ENCODE measurements at regions not wholly inside any gene's neighbourhood (a gene's known extent, or its start where the extent isn't known, plus 50 kb on each side); places are given as distances from the start of the nearest gene placed in this dataset.

GRCh38 chr20:22752324-22752723 is 168.0 kb upstream of the FOXA2 start:
- H3K4me1 ChIP-seq (ENCODE audit: control insufficient read depth, extremely low read depth, insufficient read depth, low read length), result no peaks in the 10 kb centered on the region
- TF ChIP-seq EZH2 (IDR thresholded peaks at IDR 0.05; ENCODE audit: low read length, missing control alignments), result no peak
- TF ChIP-seq, protein P1, sequence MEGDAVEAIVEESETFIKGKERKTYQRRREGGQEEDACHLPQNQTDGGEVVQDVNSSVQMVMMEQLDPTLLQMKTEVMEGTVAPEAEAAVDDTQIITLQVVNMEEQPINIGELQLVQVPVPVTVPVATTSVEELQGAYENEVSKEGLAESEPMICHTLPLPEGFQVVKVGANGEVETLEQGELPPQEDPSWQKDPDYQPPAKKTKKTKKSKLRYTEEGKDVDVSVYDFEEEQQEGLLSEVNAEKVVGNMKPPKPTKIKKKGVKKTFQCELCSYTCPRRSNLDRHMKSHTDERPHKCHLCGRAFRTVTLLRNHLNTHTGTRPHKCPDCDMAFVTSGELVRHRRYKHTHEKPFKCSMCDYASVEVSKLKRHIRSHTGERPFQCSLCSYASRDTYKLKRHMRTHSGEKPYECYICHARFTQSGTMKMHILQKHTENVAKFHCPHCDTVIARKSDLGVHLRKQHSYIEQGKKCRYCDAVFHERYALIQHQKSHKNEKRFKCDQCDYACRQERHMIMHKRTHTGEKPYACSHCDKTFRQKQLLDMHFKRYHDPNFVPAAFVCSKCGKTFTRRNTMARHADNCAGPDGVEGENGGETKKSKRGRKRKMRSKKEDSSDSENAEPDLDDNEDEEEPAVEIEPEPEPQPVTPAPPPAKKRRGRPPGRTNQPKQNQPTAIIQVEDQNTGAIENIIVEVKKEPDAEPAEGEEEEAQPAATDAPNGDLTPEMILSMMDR (conservative IDR thresholded peaks at IDR 0.05 in 1 of 2, IDR thresholded peaks at IDR 0.05 in 1 of 2; ENCODE audit: low read depth in 1 of 2, low read length in 2 of 2), result no peak
- no peak overlapping the region for H2AFZ ChIP-seq (ENCODE audit: low read length)
- no peaks in the 10 kb centered on the region for H3K27me3 ChIP-seq (ENCODE audit: control insufficient read depth, insufficient read depth, low read length)
- no peak overlapping the region for H3K27ac ChIP-seq (ENCODE audit: insufficient read depth, low read length)
- no peaks in the 10 kb centered on the region for H3K9me3 ChIP-seq (ENCODE audit: control insufficient read depth, insufficient read depth, low read depth, low read length)
- no peaks in the 10 kb centered on the region for H3K36me3 ChIP-seq (ENCODE audit: control insufficient read depth, insufficient read depth, low read length)
- no peaks in the 10 kb centered on the region for H3K79me2 ChIP-seq (ENCODE audit: control insufficient read depth, insufficient read depth, low read length)
- no peaks in the 10 kb centered on the region for H4K20me1 ChIP-seq (ENCODE audit: control insufficient read depth, extremely low read depth, insufficient read depth, low read length)
- no peak overlapping the region for H3K4me3 ChIP-seq (replicated peaks in 1 of 4; ENCODE audit: control extremely low read depth in 1 of 4, insufficient read depth in 1 of 4, low read depth in 3 of 4, low read length in 4 of 4)
- H3K4me2 ChIP-seq (ENCODE audit: extremely low read depth, insufficient read depth, low read length), result no peak overlapping the region
- no peak overlapping the region for H3K9ac ChIP-seq (ENCODE audit: insufficient read depth, low read length)
- DNase-seq (ENCODE audit: low read depth in 2 of 2), result no peak

DNA sequence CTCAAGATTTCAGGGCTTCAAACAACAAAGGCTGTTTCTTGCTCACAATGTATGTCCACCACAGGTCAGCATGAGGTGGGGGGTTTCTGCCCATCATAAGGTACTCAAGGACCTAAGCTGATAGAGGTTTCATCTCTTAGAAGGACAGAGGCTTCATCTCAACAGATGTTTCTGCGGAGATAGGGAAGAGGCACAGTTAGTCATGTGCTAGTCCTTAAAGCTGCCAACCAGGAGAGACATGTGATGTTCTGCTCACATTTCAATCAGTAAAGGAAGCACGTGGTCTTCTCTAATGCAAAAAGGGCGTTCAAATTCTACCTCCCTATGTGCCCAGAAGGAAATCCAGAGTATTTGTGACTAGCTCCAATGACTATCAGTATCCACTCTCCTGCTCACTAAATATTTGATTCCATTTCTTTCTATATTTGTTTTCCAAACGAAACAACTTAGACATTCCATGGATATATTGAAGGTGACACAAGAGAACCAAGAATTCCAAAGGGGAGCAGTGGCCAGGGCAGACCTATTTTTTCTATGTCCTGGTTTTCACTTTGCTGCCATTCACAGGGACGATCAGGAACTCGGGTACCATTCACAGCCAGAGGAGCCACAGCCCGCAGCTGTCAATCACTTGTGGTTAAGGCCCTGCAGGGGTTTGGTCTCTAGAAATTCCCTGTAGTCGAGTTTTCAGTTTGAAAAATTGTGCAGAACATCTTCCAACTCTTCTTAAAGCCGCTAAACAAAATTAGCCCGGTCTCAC is 173.2 kb upstream of the FOXA2 start:
- no peak overlapping the region for H3K4me2 ChIP-seq (ENCODE audit: extremely low read depth, insufficient read depth, low read length)

DNA sequence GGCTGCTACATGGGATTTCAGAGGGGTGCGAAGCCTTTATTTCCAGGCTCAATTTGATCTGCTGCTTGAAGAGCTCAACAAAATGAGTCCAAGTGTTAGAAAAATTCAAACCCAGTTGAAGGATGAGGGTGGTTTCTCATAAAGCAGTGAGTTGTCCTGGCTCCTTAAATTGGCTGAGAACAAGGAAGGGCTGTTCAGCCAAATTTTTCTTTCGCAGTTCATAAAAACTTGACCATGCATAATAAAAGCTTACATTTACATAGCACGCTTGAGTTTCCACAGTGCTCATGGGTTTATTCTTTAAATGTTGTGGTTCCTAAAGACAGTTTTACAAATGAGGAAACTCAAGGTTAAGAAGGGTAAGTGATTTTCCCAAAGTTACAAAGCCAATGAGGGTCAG is 174.4 kb upstream of the FOXA2 start:
- H3K4me3 ChIP-seq (replicated peaks in 1 of 4; ENCODE audit: control extremely low read depth in 1 of 4, insufficient read depth in 1 of 4, low read depth in 3 of 4, low read length in 4 of 4), result no peak overlapping the region
- H3K79me2 ChIP-seq (ENCODE audit: control insufficient read depth, insufficient read depth, low read length), result no peaks in the 10 kb centered on the region
- no peak for DNase-seq (ENCODE audit: low read depth in 2 of 2)
- H3K9ac ChIP-seq (ENCODE audit: insufficient read depth, low read length), result no peak overlapping the region
- no peaks in the 10 kb centered on the region for H4K20me1 ChIP-seq (ENCODE audit: control insufficient read depth, extremely low read depth, insufficient read depth, low read length)
- H3K4me1 ChIP-seq (ENCODE audit: control insufficient read depth, extremely low read depth, insufficient read depth, low read length), result no peaks in the 10 kb centered on the region
- no peaks in the 10 kb centered on the region for H3K36me3 ChIP-seq (ENCODE audit: control insufficient read depth, insufficient read depth, low read length)
- no peak for TF ChIP-seq EZH2 (IDR thresholded peaks at IDR 0.05; ENCODE audit: low read length, missing control alignments)
- TF ChIP-seq, protein P1 (conservative IDR thresholded peaks at IDR 0.05 in 1 of 2, IDR thresholded peaks at IDR 0.05 in 1 of 2; ENCODE audit: low read depth in 1 of 2, low read length in 2 of 2), result no peak
- no peaks in the 10 kb centered on the region for H3K9me3 ChIP-seq (ENCODE audit: control insufficient read depth, insufficient read depth, low read depth, low read length)
- no peaks in the 10 kb centered on the region for H3K27me3 ChIP-seq (ENCODE audit: control insufficient read depth, insufficient read depth, low read length)
- H3K4me2 ChIP-seq (ENCODE audit: extremely low read depth, insufficient read depth, low read length), result no peak overlapping the region
- H3K27ac ChIP-seq (ENCODE audit: insufficient read depth, low read length), result no peak overlapping the region
- no peak overlapping the region for H2AFZ ChIP-seq (ENCODE audit: low read length)

More for the DNA sequence above, 173.2 kb upstream of the FOXA2 start:
- H3K27me3 ChIP-seq (ENCODE audit: control insufficient read depth, insufficient read depth, low read length), result no peaks in the 10 kb centered on the region
- H4K20me1 ChIP-seq (ENCODE audit: control insufficient read depth, extremely low read depth, insufficient read depth, low read length), result no peaks in the 10 kb centered on the region
- H3K9me3 ChIP-seq (ENCODE audit: control insufficient read depth, insufficient read depth, low read depth, low read length), result no peaks in the 10 kb centered on the region
- no peak overlapping the region for H3K9ac ChIP-seq (ENCODE audit: insufficient read depth, low read length)
- no peaks in the 10 kb centered on the region for H3K36me3 ChIP-seq (ENCODE audit: control insufficient read depth, insufficient read depth, low read length)
- H3K4me3 ChIP-seq (replicated peaks in 1 of 4; ENCODE audit: control extremely low read depth in 1 of 4, insufficient read depth in 1 of 4, low read depth in 3 of 4, low read length in 4 of 4), result no peak overlapping the region
- no peaks in the 10 kb centered on the region for H3K4me1 ChIP-seq (ENCODE audit: control insufficient read depth, extremely low read depth, insufficient read depth, low read length)
- no peaks in the 10 kb centered on the region for H3K79me2 ChIP-seq (ENCODE audit: control insufficient read depth, insufficient read depth, low read length)
- H3K27ac ChIP-seq (ENCODE audit: insufficient read depth, low read length), result no peak overlapping the region
- DNase-seq (ENCODE audit: low read depth in 2 of 2), result no peak
- TF ChIP-seq EZH2 (IDR thresholded peaks at IDR 0.05; ENCODE audit: low read length, missing control alignments), result no peak
- TF ChIP-seq, protein P1 (conservative IDR thresholded peaks at IDR 0.05 in 1 of 2, IDR thresholded peaks at IDR 0.05 in 1 of 2; ENCODE audit: low read depth in 1 of 2, low read length in 2 of 2), result no peak
- H2AFZ ChIP-seq (ENCODE audit: low read length), result no peak overlapping the region
